ENCODE measurements at regions not wholly inside any gene's neighbourhood (a gene's known extent, or its start where the extent isn't known, plus 50 kb on each side); places are given as distances from the start of the nearest gene placed in this dataset.

GRCh38 chr10:36679554-36679953, 445.8 kb upstream of the ANKRD30A start:
- H2BK120ac ChIP-seq (ENCODE audit: low read depth, low read length), result no peak overlapping the region
- no peak overlapping the region for H3K4ac ChIP-seq (ENCODE audit: low read length)
- H3K79me1 ChIP-seq (ENCODE audit: low read depth, low read length), result no peaks in the 10 kb centered on the region
- no peak overlapping the region for H3K27ac ChIP-seq (replicated peaks; ENCODE audit: low read length)
- no peaks in the 10 kb centered on the region for H3K27me3 ChIP-seq (ENCODE audit: control insufficient read depth in 3 of 3, insufficient read depth in 3 of 3, low read depth in 1 of 3, low read length in 3 of 3)
- H2BK15ac ChIP-seq (ENCODE audit: low read length), result no peak overlapping the region
- peak overlapping the region; percentile 56 for H2AK5ac ChIP-seq (ENCODE audit: low read depth, low read length)
- no peak overlapping the region for H3K4me2 ChIP-seq (ENCODE audit: insufficient read depth, low read length, poor library complexity, severe bottlenecking)
- no peak overlapping the region for H3K18ac ChIP-seq (ENCODE audit: low read length)
- WGBS, 2 donors (ENCODE audit: extremely low coverage in 2 of 2, insufficient read length in 2 of 2, insufficient replicate concordance in 1 of 2), result no CpG with 5 or more reads among the region's 9 CpGs
- H2AFZ ChIP-seq (ENCODE audit: low read length), result no peak overlapping the region
- no peak overlapping the region for H4K91ac ChIP-seq (ENCODE audit: low read depth, low read length, poor library complexity)
- no peaks in the 10 kb centered on the region for H3K9me3 ChIP-seq (replicated peaks in 1 of 2; ENCODE audit: control insufficient read depth in 2 of 2, insufficient read depth in 1 of 2, low read depth in 1 of 2, low read length in 2 of 2)
- no peak overlapping the region for H3K14ac ChIP-seq (ENCODE audit: low read length)
- peaks cover 0 to 5% of the 10 kb centered on the region in 2 donors for H3K4me1 ChIP-seq (ENCODE audit: control insufficient read depth in 2 of 2, insufficient read depth in 1 of 2, low read depth in 1 of 2, low read length in 2 of 2)
- no peak overlapping the region for H4K8ac ChIP-seq (ENCODE audit: low read depth, low read length)
- H2BK5ac ChIP-seq (ENCODE audit: low read length), result no peak overlapping the region
- no peaks in the 10 kb centered on the region for H3K36me3 ChIP-seq (replicated peaks in 1 of 2; ENCODE audit: control insufficient read depth in 2 of 2, insufficient read depth in 2 of 2, low read length in 2 of 2)
- no peak overlapping the region for H3K9ac ChIP-seq (ENCODE audit: low read depth, low read length, poor library complexity)
- no peak overlapping the region for H3K23ac ChIP-seq (ENCODE audit: low read depth, low read length, poor library complexity)
- no peak overlapping the region for H2BK12ac ChIP-seq (ENCODE audit: low read length)
- no peak for DNase-seq (ENCODE audit: low spot score)
- no peak overlapping the region for H3K4me3 ChIP-seq (ENCODE audit: low read length in 2 of 2)

- Histone ChIP-seq H2BK12ac (ENCODE audit: low read length) (no peak overlapping the region), H4K8ac (ENCODE audit: low read depth, low read length) (no peak overlapping the region), H3K4me2 (ENCODE audit: insufficient read depth, low read length, poor library complexity, severe bottlenecking) (no peak overlapping the region), H3K79me1 (ENCODE audit: low read depth, low read length) (no peaks in the 10 kb centered on the region), H3K23ac (ENCODE audit: low read depth, low read length, poor library complexity) (no peak overlapping the region), H2BK5ac (ENCODE audit: low read length) (no peak overlapping the region), H3K9me3 (replicated peaks in 1 of 2; ENCODE audit: control insufficient read depth in 2 of 2, insufficient read depth in 1 of 2, low read depth in 1 of 2, low read length in 2 of 2) (no peaks in the 10 kb centered on the region), H4K91ac (ENCODE audit: low read depth, low read length, poor library complexity) (no peak overlapping the region), H3K9ac (ENCODE audit: low read depth, low read length, poor library complexity) (no peak overlapping the region), H3K4ac (ENCODE audit: low read length) (no peak overlapping the region), H3K36me3 (replicated peaks in 1 of 2; ENCODE audit: control insufficient read depth in 2 of 2, insufficient read depth in 2 of 2, low read length in 2 of 2) (no peaks in the 10 kb centered on the region), H2AFZ (ENCODE audit: low read length) (no peak overlapping the region), H2BK120ac (ENCODE audit: low read depth, low read length) (no peak overlapping the region), H3K14ac (ENCODE audit: low read length) (no peak overlapping the region), H2BK15ac (ENCODE audit: low read length) (no peak overlapping the region), H3K27me3 (ENCODE audit: control insufficient read depth in 3 of 3, insufficient read depth in 3 of 3, low read depth in 1 of 3, low read length in 3 of 3) (no peaks in the 10 kb centered on the region), H3K4me3 (ENCODE audit: low read length in 2 of 2) (no peak overlapping the region), H3K18ac (ENCODE audit: low read length) (no peak overlapping the region), H2AK5ac (ENCODE audit: low read depth, low read length) (no peak overlapping the region), H3K27ac (replicated peaks; ENCODE audit: low read length) (no peak overlapping the region), H3K4me1 (ENCODE audit: control insufficient read depth in 2 of 2, insufficient read depth in 1 of 2, low read depth in 1 of 2, low read length in 2 of 2) (peaks cover 0 to 5% of the 10 kb centered on the region in 2 donors)
- WGBS, 2 donors (ENCODE audit: extremely low coverage in 2 of 2, insufficient read length in 2 of 2, insufficient replicate concordance in 1 of 2), result no CpG with 5 or more reads among the region's 2 CpGs
- no peak for DNase-seq (ENCODE audit: low spot score)
Measured at GRCh38 chr10:36677431-36677768, 448.0 kb upstream of the ANKRD30A start.

- Histone ChIP-seq H3K4ac (ENCODE audit: low read length) (no peak overlapping the region), H3K4me2 (ENCODE audit: insufficient read depth, low read length, poor library complexity, severe bottlenecking) (no peak overlapping the region), H3K9ac (ENCODE audit: low read depth, low read length, poor library complexity) (no peak overlapping the region), H2AFZ (ENCODE audit: low read length) (no peak overlapping the region), H3K4me1 (ENCODE audit: control insufficient read depth in 2 of 2, insufficient read depth in 1 of 2, low read depth in 1 of 2, low read length in 2 of 2) (peaks cover 0 to 5% of the 10 kb centered on the region in 2 donors), H3K4me3 (ENCODE audit: low read length in 2 of 2) (no peak overlapping the region), H2BK15ac (ENCODE audit: low read length) (no peak overlapping the region), H3K14ac (ENCODE audit: low read length) (no peak overlapping the region), H2BK5ac (ENCODE audit: low read length) (no peak overlapping the region), H3K27ac (replicated peaks; ENCODE audit: low read length) (no peak overlapping the region), H2BK120ac (ENCODE audit: low read depth, low read length) (no peak overlapping the region), H3K79me1 (ENCODE audit: low read depth, low read length) (no peaks in the 10 kb centered on the region), H3K9me3 (replicated peaks in 1 of 2; ENCODE audit: control insufficient read depth in 2 of 2, insufficient read depth in 1 of 2, low read depth in 1 of 2, low read length in 2 of 2) (no peaks in the 10 kb centered on the region), H3K18ac (ENCODE audit: low read length) (no peak overlapping the region), H3K27me3 (ENCODE audit: control insufficient read depth in 3 of 3, insufficient read depth in 3 of 3, low read depth in 1 of 3, low read length in 3 of 3) (no peaks in the 10 kb centered on the region), H2BK12ac (ENCODE audit: low read length) (no peak overlapping the region), H4K8ac (ENCODE audit: low read depth, low read length) (no peak overlapping the region), H3K36me3 (replicated peaks in 1 of 2; ENCODE audit: control insufficient read depth in 2 of 2, insufficient read depth in 2 of 2, low read length in 2 of 2) (no peaks in the 10 kb centered on the region), H4K91ac (ENCODE audit: low read depth, low read length, poor library complexity) (no peak overlapping the region), H2AK5ac (ENCODE audit: low read depth, low read length) (no peak overlapping the region), H3K23ac (ENCODE audit: low read depth, low read length, poor library complexity) (no peak overlapping the region)
- no peak for DNase-seq (ENCODE audit: low spot score)
- no CpG with 5 or more reads among the region's 6 CpGs for WGBS, 2 donors (ENCODE audit: extremely low coverage in 2 of 2, insufficient read length in 2 of 2, insufficient replicate concordance in 1 of 2)
Measured at GRCh38 chr10:36676756-36677430, 448.5 kb upstream of the ANKRD30A start.

GRCh38 chr10:36676321-36676720, 449.1 kb upstream of the ANKRD30A start:
- H3K79me1 ChIP-seq (ENCODE audit: low read depth, low read length), result no peaks in the 10 kb centered on the region
- DNase-seq (ENCODE audit: low spot score), result no peak

More at GRCh38 chr10:36676321-36676720, 449.1 kb upstream of the ANKRD30A start:
- H3K9me3 ChIP-seq (replicated peaks in 1 of 2; ENCODE audit: control insufficient read depth in 2 of 2, insufficient read depth in 1 of 2, low read depth in 1 of 2, low read length in 2 of 2), result no peaks in the 10 kb centered on the region
- no peak overlapping the region for H3K9ac ChIP-seq (ENCODE audit: low read depth, low read length, poor library complexity)
- no peak overlapping the region for H2BK120ac ChIP-seq (ENCODE audit: low read depth, low read length)
- no peak overlapping the region for H3K18ac ChIP-seq (ENCODE audit: low read length)
- no peak overlapping the region for H2BK12ac ChIP-seq (ENCODE audit: low read length)
- no peak overlapping the region for H3K23ac ChIP-seq (ENCODE audit: low read depth, low read length, poor library complexity)
- H2AFZ ChIP-seq (ENCODE audit: low read length), result no peak overlapping the region
- H4K91ac ChIP-seq (ENCODE audit: low read depth, low read length, poor library complexity), result no peak overlapping the region
- H3K36me3 ChIP-seq (replicated peaks in 1 of 2; ENCODE audit: control insufficient read depth in 2 of 2, insufficient read depth in 2 of 2, low read length in 2 of 2), result no peaks in the 10 kb centered on the region
- no peak overlapping the region for H3K4me2 ChIP-seq (ENCODE audit: insufficient read depth, low read length, poor library complexity, severe bottlenecking)
- no peak overlapping the region for H2BK15ac ChIP-seq (ENCODE audit: low read length)
- no peak overlapping the region for H4K8ac ChIP-seq (ENCODE audit: low read depth, low read length)
- H3K27ac ChIP-seq (replicated peaks; ENCODE audit: low read length), result no peak overlapping the region
- H3K14ac ChIP-seq (ENCODE audit: low read length), result no peak overlapping the region
- no peak overlapping the region for H3K4ac ChIP-seq (ENCODE audit: low read length)
- no peaks in the 10 kb centered on the region for H3K27me3 ChIP-seq (ENCODE audit: control insufficient read depth in 3 of 3, insufficient read depth in 3 of 3, low read depth in 1 of 3, low read length in 3 of 3)
- no peak overlapping the region for H2AK5ac ChIP-seq (ENCODE audit: low read depth, low read length)
- peaks cover 0 to 5% of the 10 kb centered on the region in 2 donors for H3K4me1 ChIP-seq (ENCODE audit: control insufficient read depth in 2 of 2, insufficient read depth in 1 of 2, low read depth in 1 of 2, low read length in 2 of 2)
- H3K4me3 ChIP-seq (ENCODE audit: low read length in 2 of 2), result no peak overlapping the region
- no peak overlapping the region for H2BK5ac ChIP-seq (ENCODE audit: low read length)
- WGBS, 2 donors (ENCODE audit: extremely low coverage in 2 of 2, insufficient read length in 2 of 2, insufficient replicate concordance in 1 of 2), result no CpG with 5 or more reads among the region's 1 CpG

Measured in neuronal stem cell (in vitro differentiated cells).